Loucy (cell line): ENCODE measurements at regions not wholly inside any gene's neighbourhood (a gene's known extent, or its start where the extent isn't known, plus 50 kb on each side); places are given as distances from the start of the nearest gene placed in this dataset.

ENCODE experiments used
- H2AFZ ChIP-seq: fragments of 200-600 bp; sonication (generic); 2 replicates; pipeline ENCODE4 v1.6.0; 2016; ENCODE audit warnings: antibody characterized with exemption, mild to moderate bottlenecking, low read length, moderate library complexity
- H3F3A ChIP-seq: fragments of 200-600 bp; 2 replicates; pipeline ENCODE4 v1.6.0; 2016; ENCODE audit warnings: antibody characterized with exemption, low read depth, mild to moderate bottlenecking
- H3K27me3 ChIP-seq: fragments of 200-600 bp; sonication (generic); 2 replicates; pipeline ENCODE4 v1.6.1; 2014; ENCODE audit warnings: low read length, mild to moderate bottlenecking; ENCODE audit not compliant: insufficient read depth, poor library complexity, severe bottlenecking
- H3K36me3 ChIP-seq: fragments of 200-600 bp; sonication (generic); 2 replicates; pipeline ENCODE4 v1.6.1; 2016; ENCODE audit warnings: low read length; ENCODE audit not compliant: insufficient read depth
- H3K4me1 ChIP-seq: fragments of 200-600 bp; sonication (generic); 2 replicates; pipeline ENCODE4 v1.5.1; 2014; ENCODE audit warnings: low read length, mild to moderate bottlenecking; ENCODE audit not compliant: insufficient read depth, poor library complexity, severe bottlenecking
- H3K4me2 ChIP-seq: fragments of 200-600 bp; sonication (generic); 2 replicates; pipeline ENCODE4 v1.6.0; 2014; ENCODE audit warnings: antibody characterized with exemption, low read length, low read depth, mild to moderate bottlenecking; ENCODE audit not compliant: poor library complexity, severe bottlenecking
- H3K4me3 ChIP-seq: fragments of 200-600 bp; sonication (generic); 2 replicates; pipeline ENCODE4 v1.5.1; 2014; ENCODE audit warnings: low read length, mild to moderate bottlenecking, mixed read lengths; ENCODE audit not compliant: poor library complexity, severe bottlenecking
- H3K79me2 ChIP-seq: fragments of 200-600 bp; sonication (generic); 2 replicates; pipeline ENCODE4 v1.6.1; 2014; ENCODE audit warnings: low read length; ENCODE audit not compliant: insufficient read depth
- H3K9ac ChIP-seq: fragments of 200-600 bp; sonication (generic); 2 replicates; pipeline ENCODE4 v1.6.0; 2014; ENCODE audit warnings: mild to moderate bottlenecking, low read depth, low read length, moderate library complexity; ENCODE audit not compliant: poor library complexity, severe bottlenecking
- H3K9me2 ChIP-seq: fragments of 200-600 bp; sonication (generic); replicated peaks from 2 replicates; pipeline ENCODE4 v1.6.1; 2016; ENCODE audit warnings: low read depth, low read length, mixed read lengths
- H3K9me3 ChIP-seq: fragments of 200-600 bp; sonication (generic); 2 replicates; pipeline ENCODE4 v1.6.1; 2014; ENCODE audit warnings: mild to moderate bottlenecking, antibody characterized with exemption, low read length, low read depth; ENCODE audit not compliant: insufficient read depth
- H4K20me1 ChIP-seq: fragments of 200-600 bp; sonication (generic); 2 replicates; pipeline ENCODE4 v1.6.0; 2014; ENCODE audit warnings: antibody characterized with exemption, low read length, mild to moderate bottlenecking; ENCODE audit not compliant: insufficient read depth, poor library complexity, severe bottlenecking
- EZH2phosphoT487 ChIP-seq: fragments of 200-600 bp; IDR thresholded peaks from 2 replicates; pipeline ENCODE4 v1.6.1; 2018; ENCODE audit warnings: antibody characterized with exemption, mild to moderate bottlenecking, moderate library complexity, borderline replicate concordance
- TF ChIP-seq, protein P1 (sequence below): fragments of 200-600 bp; sonication (generic); conservative IDR thresholded peaks from 2 replicates; pipeline ENCODE4 v1.5.1; 2014; ENCODE audit warnings: mild to moderate bottlenecking, antibody characterized with exemption, low read length

- TF ChIP-seq, protein P1, sequence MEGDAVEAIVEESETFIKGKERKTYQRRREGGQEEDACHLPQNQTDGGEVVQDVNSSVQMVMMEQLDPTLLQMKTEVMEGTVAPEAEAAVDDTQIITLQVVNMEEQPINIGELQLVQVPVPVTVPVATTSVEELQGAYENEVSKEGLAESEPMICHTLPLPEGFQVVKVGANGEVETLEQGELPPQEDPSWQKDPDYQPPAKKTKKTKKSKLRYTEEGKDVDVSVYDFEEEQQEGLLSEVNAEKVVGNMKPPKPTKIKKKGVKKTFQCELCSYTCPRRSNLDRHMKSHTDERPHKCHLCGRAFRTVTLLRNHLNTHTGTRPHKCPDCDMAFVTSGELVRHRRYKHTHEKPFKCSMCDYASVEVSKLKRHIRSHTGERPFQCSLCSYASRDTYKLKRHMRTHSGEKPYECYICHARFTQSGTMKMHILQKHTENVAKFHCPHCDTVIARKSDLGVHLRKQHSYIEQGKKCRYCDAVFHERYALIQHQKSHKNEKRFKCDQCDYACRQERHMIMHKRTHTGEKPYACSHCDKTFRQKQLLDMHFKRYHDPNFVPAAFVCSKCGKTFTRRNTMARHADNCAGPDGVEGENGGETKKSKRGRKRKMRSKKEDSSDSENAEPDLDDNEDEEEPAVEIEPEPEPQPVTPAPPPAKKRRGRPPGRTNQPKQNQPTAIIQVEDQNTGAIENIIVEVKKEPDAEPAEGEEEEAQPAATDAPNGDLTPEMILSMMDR: no peak
- no peak for TF ChIP-seq EZH2phosphoT487
- Histone ChIP-seq H3K9me3 (no peaks in the 10 kb centered on the region), H3K27me3 (no peaks in the 10 kb centered on the region), H3F3A (no peaks in the 10 kb centered on the region), H3K9ac (no peak overlapping the region), H2AFZ (no peak overlapping the region), H3K9me2 (no peaks in the 10 kb centered on the region), H3K36me3 (no peaks in the 10 kb centered on the region), H3K79me2 (no peaks in the 10 kb centered on the region), H3K4me3 (no peak overlapping the region), H4K20me1 (no peaks in the 10 kb centered on the region), H3K4me1 (no peaks in the 10 kb centered on the region), H3K4me2 (no peak overlapping the region)
Observed at GRCh38 chr11:81895258-81895657, 838.4 kb downstream of the FAM181B start.

DNA sequence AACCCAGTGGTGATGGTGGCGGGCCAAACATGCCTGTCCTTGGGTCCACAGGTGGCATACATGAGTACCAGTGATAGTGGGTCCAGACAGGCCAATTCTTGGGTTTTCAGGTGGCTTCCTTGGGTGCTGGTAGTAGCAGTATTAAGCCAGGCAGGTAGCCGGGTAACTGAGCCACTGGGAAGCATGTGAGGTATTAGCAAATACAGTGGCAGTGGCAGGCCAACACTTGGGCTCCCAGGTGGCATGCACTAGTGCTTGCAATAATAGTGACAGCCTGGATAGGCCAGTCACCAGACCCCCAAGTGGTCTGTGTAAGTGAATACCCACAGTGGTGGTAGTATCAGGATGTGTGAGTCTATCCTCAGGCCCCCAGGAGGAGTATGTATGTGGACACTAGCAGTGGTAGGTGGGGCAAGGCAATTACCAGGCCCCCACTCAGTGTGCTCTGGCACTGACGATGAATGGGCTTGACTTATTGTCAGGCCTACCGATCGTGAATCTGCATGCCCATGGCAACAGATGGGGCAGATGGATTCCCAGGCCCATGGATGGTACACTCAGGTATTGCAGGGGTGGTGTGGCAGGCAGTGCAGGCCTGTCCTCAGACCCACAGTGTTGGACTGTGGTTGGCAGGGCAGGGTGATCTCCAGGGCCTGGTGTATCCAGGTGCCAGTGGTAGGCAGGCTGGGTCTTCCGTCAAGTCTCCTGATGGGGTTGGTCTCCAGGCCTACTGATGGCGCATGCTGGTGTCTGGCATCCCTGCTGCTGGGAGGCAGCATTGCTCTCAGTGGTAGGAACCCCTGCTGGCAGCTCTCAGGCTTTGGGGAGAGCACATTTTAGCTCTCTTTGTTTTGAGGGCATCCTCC lies 840.7 kb downstream of the FAM181B start:
- no peak overlapping the region for H3K4me2 ChIP-seq
- TF ChIP-seq, protein P1: no peak
- TF ChIP-seq EZH2phosphoT487: no peak
- H2AFZ ChIP-seq: no peak overlapping the region
- no peak overlapping the region for H3K9ac ChIP-seq
- no peaks in the 10 kb centered on the region for H3K9me3 ChIP-seq
- H3K9me2 ChIP-seq: no peaks in the 10 kb centered on the region
- no peaks in the 10 kb centered on the region for H3F3A ChIP-seq
- no peaks in the 10 kb centered on the region for H3K36me3 ChIP-seq
- H3K79me2 ChIP-seq: no peaks in the 10 kb centered on the region
- H3K4me1 ChIP-seq: no peaks in the 10 kb centered on the region
- no peaks in the 10 kb centered on the region for H3K27me3 ChIP-seq
- H4K20me1 ChIP-seq: no peaks in the 10 kb centered on the region
- H3K4me3 ChIP-seq: no peak overlapping the region

DNA sequence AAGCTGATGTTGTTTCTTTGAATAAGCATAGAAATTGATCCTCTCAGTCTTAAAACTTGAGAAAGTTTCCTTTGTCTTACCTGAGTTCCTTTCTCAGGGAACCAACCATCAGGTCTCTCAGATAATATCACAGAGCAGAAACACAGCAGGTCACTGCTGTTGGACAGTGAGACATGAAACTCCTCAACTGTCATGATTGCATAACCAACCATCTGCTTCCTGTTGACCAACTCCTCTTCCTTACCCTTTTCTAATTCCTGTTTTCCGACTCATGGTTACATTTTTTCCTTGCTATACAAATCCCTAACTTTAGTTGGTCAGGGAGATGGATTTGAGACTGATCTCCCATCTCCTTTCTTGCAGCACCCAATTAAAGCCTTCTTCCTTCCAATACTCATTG lies 845.3 kb downstream of the FAM181B start:
- no peaks in the 10 kb centered on the region for H3K9me2 ChIP-seq
- no peaks in the 10 kb centered on the region for H3K9me3 ChIP-seq
- no peak for TF ChIP-seq EZH2phosphoT487
- TF ChIP-seq, protein P1: no peak
- no peaks in the 10 kb centered on the region for H3K27me3 ChIP-seq
- H2AFZ ChIP-seq: no peak overlapping the region
- H4K20me1 ChIP-seq: no peaks in the 10 kb centered on the region
- H3K9ac ChIP-seq: no peak overlapping the region
- H3K79me2 ChIP-seq: no peaks in the 10 kb centered on the region
- H3K4me3 ChIP-seq: no peak overlapping the region
- H3K4me2 ChIP-seq: no peak overlapping the region
- no peaks in the 10 kb centered on the region for H3K4me1 ChIP-seq
- H3K36me3 ChIP-seq: no peaks in the 10 kb centered on the region
- H3F3A ChIP-seq: no peaks in the 10 kb centered on the region
